ENCODE measurements at regions not wholly inside any gene's neighbourhood (a gene's known extent, or its start where the extent isn't known, plus 50 kb on each side); places are given as distances from the start of the nearest gene placed in this dataset.

GRCh38 chrX:45903781-45904201 lies 641.4 kb downstream of the ZNF674 start:
- TF ChIP-seq CTCF (IDR thresholded peaks at IDR 0.05; ENCODE audit: low read length) (no peak), EZH2 (IDR thresholded peaks at IDR 0.05; ENCODE audit: borderline replicate concordance, low read length) (no peak)

Data from OCI-LY1 (cell line).